H54 (cell line): ENCODE measurements at regions not wholly inside any gene's neighbourhood (a gene's known extent, or its start where the extent isn't known, plus 50 kb on each side); places are given as distances from the start of the nearest gene placed in this dataset.
"Not testable (repeated sequence)": the region's sequence is repeated elsewhere in the genome, so short reads cannot be mapped to it uniquely, and the experiment has no call there.

Experiments used
- DNase-seq: peaks from one replicate; pipeline ENCODE4 v3.0.0; 2011; ENCODE audit warnings: low spot score, mixed read lengths; ENCODE audit not compliant: insufficient read length
- FAIRE-seq: peaks from 3 replicates; lab custom pipeline; 2011; peaks lifted over from hg19 to GRCh38; lab: Jason Lieb, UNC
- POLR2A ChIP-seq: IDR thresholded peaks from 2 replicates; pipeline ENCODE4 v1.6.1; 2011; ENCODE audit warnings: low read depth, mild to moderate bottlenecking, low read length

DNA sequence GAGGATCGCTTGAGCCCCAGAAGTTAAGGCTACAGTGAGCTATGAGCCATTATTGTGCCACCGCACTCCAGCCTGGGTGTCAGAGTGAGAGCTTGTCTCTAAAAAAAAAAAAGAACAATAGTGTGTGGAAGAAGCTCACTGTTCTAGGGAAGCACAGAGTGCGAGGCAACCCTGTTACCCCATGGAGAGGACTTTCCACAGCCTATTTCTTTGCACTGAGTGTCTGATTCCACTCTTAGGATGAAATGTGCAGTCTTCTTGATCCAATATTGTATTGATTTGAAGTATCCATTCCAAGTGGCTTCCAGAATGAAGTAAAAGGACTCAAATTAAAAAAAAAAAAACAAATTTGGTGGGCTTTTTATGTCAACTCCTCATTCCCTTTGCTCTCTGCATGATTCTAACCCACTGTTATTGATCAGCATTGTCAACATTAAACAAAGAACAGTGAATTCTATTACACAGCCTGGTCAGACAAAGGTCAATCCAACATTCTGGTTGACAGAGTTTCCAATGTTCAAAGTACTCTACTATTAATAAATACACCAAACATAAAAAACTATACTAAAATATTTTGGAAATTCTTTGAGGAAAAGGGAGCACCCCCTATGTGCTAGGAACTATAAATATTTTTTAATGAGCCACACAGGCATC, 150.2 kb upstream of the PTPRG start:
- no peak for TF ChIP-seq POLR2A
- DNase-seq (no peak), FAIRE-seq (no peak)

DNA sequence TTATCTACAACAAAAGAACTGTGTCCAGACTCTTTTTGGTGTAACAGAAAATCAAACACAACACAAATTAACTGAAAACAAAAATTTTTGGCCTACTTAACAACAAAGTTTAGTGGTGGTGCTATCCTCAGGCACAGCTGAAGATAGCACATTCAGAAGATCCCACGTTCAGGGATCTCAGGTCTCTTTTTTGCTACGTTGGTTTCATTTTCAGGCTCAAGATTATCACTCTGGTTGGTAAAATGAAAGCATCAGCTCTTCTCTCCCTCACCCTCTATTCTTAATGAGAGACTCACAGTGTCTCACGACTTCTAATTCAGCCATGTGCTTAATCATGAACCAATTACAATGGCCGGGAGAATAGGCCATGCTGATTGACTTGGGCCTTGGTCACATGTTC, 146.9 kb upstream of the PTPRG start:
- DNase-seq (no peak), FAIRE-seq (no peak)

DNA sequence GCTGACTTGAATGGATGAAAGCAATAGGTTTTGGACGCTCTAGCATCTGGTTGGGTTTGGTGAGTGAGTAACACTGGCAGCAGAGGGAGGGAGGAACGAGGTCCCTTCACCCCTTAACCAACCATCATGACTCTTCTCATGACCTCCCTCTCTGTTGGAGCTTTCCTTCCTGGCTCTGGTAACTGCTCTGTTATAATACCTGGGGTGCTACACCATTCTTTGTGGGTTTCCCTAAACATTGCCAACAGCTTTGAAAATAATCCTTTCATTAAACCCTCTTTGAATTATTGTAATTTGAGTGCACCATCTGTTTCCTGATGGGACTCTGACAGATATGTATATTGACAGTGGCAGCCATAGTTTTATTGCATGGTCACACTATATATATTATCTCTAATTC, 146.2 kb upstream of the PTPRG start:
- no peak for DNase-seq
- no peak for FAIRE-seq
- TF ChIP-seq POLR2A: no peak

More for the DNA sequence above, 146.9 kb upstream of the PTPRG start:
- TF ChIP-seq POLR2A: no peak

DNA sequence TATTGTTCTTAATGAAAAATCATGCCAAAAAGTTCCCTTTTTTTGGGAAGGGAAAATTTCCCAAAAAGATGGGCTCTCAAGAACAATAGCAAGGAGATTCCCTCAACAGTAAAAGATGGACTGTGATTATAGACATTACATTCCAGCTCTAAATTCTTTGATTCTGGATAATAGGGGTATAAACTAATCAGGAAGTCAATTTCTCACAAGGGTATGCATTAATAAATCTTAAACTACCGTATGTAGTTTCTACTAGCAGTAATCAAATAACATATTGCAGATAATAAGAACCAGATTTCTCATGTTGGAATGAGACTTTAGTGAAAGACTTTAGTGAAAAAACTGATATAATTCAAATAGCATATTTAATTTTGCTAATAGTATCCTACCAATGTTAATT, 144.8 kb upstream of the PTPRG start:
- TF ChIP-seq POLR2A: no peak
- no peak for DNase-seq
- FAIRE-seq: no peak

DNA sequence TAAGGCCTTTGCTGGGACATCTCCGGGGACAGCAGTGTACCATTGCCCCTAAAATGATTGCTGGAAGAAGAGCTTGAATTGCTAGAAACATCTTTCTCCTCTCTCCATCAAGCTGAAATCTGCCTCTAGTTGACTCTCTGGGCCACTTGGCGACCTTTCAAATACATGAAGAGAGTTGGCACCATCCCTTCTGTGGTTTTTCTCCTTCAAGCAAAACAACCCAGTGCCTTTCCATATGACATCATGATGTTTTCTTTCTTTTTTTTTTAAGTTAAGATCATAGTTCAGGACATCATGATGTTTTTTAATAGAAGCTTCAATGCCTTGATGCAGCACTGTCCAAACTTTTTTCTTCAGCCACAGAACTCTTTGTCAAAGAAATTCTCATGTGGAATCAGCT, 144.0 kb upstream of the PTPRG start:
- FAIRE-seq (no peak), DNase-seq (no peak)
- TF ChIP-seq POLR2A: no peak

DNA sequence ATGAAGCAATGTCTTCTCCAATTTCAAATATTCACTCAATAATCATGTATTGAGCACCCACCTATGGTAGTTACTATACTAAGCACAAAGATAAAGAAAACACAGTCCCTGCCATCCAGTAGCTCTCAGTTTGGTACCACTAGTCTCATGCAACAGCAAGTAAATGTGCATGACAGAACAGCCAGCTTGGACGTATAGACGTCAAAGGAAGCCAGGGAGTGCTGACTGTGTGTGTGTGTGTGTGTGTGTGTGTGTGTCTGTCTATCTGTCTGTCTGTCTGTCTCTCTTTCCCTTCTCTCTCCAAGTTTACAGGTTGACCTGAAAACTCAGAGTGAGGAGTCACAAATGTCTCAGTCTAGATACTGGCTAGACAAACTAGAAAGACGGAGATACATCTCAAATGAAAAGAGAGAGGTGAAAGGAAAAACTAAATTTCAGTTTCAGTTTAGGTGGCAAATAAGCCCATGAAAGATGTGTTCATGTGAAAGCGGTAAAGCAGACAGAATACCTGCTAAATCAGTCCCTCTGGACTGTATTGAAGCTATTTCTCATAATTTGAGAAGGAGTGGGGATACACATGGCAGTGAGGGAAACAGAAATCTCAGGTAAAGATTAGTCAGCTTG, 141.1 kb upstream of the PTPRG start:
- DNase-seq (no peak), FAIRE-seq (no peak)
- TF ChIP-seq POLR2A: no peak

DNA sequence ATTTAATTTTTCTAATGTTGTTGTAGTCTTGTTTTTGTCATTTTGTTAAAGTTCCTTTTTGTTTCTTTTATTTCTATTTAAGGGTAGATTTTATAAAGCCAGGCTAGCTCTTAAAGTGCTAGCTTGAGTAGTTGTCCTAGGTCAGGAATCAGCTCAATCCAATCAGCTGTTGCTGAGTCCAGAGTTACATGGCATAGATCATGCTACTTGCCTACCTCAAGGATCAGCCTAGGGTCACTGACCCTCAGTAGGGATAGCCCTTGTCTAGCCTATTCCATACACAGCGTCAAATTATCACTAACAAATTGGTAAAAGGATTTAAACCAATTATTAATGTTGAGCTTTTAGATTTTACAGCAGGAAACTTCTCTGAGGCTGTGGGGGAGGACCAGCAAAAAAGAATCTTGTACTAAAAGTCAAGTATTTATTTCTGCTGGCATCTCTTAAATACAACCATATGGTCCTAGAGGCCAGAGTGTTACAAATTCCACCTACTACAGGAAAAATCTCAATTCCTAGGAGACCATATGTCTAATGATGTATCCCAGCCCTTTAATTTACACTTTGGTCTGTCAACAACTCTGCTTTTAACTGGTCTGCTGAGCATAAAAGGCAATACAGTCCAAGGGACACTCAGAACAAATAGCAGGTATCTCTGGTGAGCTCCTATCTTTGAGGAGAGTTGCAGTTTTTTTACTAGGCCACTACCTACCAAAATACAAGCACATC, 138.3 kb upstream of the PTPRG start:
- FAIRE-seq (no peak), DNase-seq (no peak)
- TF ChIP-seq POLR2A: no peak

DNA sequence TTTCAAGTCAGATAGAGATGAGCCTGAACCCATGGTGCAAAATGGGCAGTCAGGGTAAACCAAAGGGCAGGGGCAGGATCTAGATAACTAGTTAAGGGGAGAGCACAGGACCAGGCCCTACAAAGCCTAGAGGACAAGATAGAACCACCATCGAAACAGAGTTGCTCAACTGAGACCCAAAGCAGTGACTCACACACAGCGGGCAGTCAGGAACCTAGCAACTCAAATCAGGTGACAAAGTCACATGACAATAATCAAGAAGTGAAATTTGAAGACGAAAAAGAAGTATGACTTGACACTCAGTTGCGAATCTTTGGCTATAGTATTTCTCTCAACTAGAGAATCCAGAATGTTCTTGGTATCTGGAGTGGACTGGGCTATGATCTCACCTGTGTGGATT, 136.0 kb upstream of the PTPRG start:
- FAIRE-seq (no peak), DNase-seq (no peak)
- TF ChIP-seq POLR2A: no peak

DNA sequence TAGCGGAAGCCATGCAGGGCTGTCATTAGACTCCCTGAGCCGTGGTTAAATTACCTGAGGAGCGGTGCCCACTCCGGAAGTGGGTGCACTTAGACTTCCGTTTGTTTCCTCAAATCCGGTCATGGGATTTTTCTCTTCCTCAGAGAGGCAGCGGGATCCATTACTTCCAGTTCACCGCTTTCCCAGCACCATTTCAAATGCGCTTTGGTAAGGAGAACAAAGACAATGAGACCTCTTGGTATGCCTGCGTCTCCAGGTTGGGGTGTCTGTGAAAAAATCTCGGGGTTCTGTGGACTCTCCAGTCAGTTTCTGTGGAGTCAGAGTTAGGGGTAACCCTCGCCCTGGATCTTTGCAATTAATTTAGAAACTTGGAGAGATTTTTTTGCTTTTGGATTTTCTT, 132.3 kb upstream of the PTPRG start:
- no peak for TF ChIP-seq POLR2A
- DNase-seq (no peak), FAIRE-seq (no peak)

DNA sequence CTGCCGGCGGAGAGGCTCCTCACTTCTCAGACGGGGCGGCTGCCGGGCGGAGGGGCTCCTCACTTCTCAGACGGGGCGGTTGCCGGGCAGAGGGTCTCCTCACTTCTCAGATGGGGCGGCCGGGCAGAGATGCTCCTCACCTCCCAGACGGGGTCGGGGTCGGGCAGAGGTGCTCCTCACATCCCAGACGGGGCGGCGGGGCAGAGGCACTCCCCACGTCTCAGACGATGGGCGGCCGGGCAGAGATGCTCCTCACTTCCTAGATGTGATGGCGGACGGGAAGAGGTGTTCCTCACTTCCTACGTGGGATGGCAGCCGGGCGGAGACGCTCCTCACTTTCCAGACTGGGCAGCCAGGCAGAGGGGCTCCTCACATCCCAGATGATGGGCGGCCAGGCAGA, 126.5 kb upstream of the PTPRG start:
- FAIRE-seq: not testable (repeated sequence)

DNA sequence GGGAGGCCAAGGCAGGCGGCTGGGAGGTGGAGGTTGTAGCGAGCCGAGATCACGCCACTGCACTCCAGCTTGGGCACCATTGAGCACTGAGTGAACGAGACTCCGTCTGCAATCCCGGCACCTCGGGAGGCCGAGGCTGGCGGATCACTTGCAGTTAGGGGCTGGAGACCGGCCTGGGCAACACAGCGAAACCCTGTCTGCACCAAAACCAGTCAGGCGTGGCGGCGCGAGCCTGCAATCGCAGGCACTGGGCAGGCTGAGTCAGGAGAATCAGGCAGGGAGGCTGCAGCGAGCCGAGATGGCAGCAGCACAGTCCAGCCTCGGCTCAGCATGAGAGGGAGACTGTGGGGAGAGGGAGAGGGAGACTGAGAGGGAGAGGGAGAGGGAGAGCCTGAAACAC, 126.0 kb upstream of the PTPRG start:
- not testable (repeated sequence) for FAIRE-seq, DNase-seq

More for the DNA sequence above, 126.5 kb upstream of the PTPRG start:
- DNase-seq: not testable (repeated sequence)

DNA sequence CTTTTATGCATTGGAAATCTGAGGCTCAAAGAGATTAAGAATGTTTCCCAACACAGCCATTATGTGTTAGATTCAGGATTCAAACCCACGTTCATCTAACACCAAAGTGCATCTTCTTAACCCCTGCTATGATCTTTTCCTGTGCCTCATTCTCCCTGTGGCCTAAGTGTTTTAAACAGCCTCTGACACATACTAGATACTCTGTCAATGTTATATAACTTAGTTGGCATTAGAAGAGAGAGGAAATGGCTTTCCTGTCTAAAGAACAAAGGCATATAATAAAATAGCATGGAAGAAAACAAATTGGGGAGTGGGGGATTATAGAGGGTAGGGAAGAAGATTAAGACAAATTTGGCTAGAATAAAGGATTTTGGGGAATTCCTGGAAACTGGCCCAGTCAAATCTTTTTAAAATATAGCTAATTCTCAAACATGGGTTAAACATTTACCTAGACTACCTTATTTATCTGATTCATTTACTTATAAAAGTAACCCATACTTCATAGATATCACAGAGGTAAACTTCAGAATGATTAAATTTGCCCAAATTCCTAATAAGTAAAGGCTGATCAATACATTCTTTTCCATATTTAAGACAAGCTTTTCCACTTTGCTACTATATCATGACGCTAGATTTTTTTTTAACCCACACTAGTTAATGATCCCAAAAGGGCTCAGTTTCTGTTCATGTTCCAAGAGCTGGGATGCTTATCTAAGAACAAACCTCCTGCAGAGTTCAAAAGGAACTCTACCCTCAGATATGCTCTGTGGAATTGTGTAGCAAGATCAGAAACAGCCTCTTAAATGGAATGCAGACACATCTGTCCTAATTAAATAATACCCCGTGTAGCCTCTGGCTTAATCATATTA, 122.9 kb upstream of the PTPRG start:
- no peak for TF ChIP-seq POLR2A
- no peak for FAIRE-seq
- DNase-seq: no peak

DNA sequence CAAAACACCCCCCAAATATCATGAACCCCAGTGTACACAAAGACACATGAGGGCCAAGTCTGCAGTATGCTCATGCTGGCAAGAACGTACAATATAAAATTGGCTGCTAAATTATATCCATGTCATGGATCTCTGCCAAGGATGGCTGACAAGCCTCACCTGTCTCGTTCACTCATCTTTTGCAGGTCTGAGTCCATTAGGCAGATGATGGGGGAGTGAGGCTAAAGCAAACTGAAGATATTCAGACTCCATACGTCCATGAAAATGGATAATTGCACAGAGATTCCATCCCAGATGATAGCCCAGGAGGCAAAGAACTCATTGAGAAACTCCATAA, 122.3 kb upstream of the PTPRG start:
- FAIRE-seq (no peak), DNase-seq (no peak)
- TF ChIP-seq POLR2A: no peak

DNA sequence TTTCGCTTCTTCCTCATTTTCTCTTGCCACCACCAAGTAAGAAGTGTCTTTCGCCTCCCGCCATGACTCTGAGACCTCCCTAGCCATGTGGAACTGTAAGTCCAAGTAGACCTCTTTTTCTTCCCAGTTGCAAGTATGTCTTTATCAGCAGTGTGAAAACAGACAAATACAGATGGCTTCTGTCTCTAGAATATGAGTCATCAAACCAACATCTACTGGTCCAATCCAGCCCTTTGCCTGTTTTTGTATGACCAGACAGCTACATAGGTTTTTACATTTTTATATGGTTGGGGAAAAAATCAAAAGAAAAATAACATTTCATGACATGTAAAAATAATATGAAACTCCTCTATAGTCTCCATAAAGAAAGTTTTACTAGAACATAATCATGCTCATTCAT, 118.7 kb upstream of the PTPRG start:
- no peak for TF ChIP-seq POLR2A
- FAIRE-seq (no peak), DNase-seq (no peak)
